GM20000 (cell line): ENCODE measurements at regions not wholly inside any gene's neighbourhood (a gene's known extent, or its start where the extent isn't known, plus 50 kb on each side); places are given as distances from the start of the nearest gene placed in this dataset.

Experiments
- DNase-seq: peaks from one replicate; pipeline ENCODE4 v3.0.0; 2012; ENCODE audit warnings: low spot score
- CTCF ChIP-seq: IDR thresholded peaks from 2 replicates; pipeline ENCODE4 v1.5.1; 2012; ENCODE audit warnings: mild to moderate bottlenecking, control low read depth; ENCODE audit errors: extremely low read depth, missing control alignments

GRCh38 chr16:73145166-73145880, 97.4 kb upstream of the ZFHX3 start:
- no peak for DNase-seq
- TF ChIP-seq CTCF: no peak

- no peak for TF ChIP-seq CTCF
- no peak for DNase-seq
Observed at GRCh38 chr16:73143576-73144422, 95.9 kb upstream of the ZFHX3 start.

GRCh38 chr16:73143002-73143401, 95.1 kb upstream of the ZFHX3 start:
- TF ChIP-seq CTCF: no peak
- no peak for DNase-seq

- TF ChIP-seq CTCF: no peak
Observed at GRCh38 chr16:73142053-73142854, 94.3 kb upstream of the ZFHX3 start.

GRCh38 chr16:73140929-73141328, 93.0 kb upstream of the ZFHX3 start:
- no peak for TF ChIP-seq CTCF
- no peak for DNase-seq

More at GRCh38 chr16:73142053-73142854, 94.3 kb upstream of the ZFHX3 start:
- no peak for DNase-seq

- no peak for DNase-seq
- TF ChIP-seq CTCF: no peak
Observed at GRCh38 chr16:73131156-73131862, 83.4 kb upstream of the ZFHX3 start.
